ENCODE measurements at regions not wholly inside any gene's neighbourhood (a gene's known extent, or its start where the extent isn't known, plus 50 kb on each side); places are given as distances from the start of the nearest gene placed in this dataset.

DNA sequence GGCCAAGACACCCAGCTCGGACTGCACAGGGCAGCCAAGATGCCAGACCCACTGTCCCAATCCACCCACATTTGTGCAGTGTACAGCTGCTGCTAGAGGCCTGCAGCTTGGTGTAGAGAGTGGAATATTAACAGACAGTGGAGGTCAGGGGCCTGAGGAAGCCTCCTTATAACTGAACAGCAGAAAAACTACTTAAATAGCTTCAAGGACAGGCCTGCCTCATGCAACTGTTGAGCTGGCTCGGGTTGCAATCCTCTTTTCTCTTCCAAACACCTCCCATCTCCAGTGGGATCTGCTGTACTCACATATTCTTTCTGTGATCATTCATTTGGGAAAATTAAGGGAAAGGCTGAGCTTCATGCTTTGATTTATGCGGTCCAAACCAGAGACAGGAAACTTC is 1043.2 kb upstream of the TMEM132C start:
- H3K4me1 ChIP-seq: no peaks in the 10 kb centered on the region
- peaks cover 0 to 8% (median 0%) of the 10 kb centered on the region in 9 donors for H3K27me3 ChIP-seq
- DNase-seq: no peak
- H3K27ac ChIP-seq: no peak overlapping the region
- H3K36me3 ChIP-seq: no peaks in the 10 kb centered on the region
- TF ChIP-seq CTCF (IDR thresholded peaks at IDR 0.05) (no peak), POLR2A (IDR thresholded peaks at IDR 0.05) (no peak)
- WGBS, 4 donors: 48 to 54% (median 53%) methylated on average over 3 of the region's 3 CpGs
- intact Hi-C loops (cut with DNase I): no loop called here
- no peak overlapping the region for H3K4me3 ChIP-seq
- no peaks in the 10 kb centered on the region for H3K9me3 ChIP-seq
- no peak for ATAC-seq

DNA sequence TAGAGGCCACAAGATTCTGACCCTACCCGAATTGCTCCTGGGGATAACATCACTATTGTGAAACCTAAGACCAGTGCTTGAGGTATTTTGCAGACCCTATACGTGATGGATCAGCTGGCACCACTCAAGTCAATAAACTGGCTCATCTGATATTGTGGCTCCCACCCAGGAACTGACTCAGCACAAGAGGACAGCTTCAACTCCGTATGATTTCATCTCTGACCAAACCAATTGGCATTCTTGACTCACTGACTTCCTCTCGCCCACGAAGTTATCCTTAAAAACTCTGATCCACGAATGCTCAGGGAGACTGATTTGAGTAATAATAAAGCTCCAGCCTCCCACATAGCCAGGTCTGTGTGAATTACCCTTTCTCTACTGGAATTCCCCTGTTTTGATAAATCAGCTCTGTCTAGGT is 1036.1 kb upstream of the TMEM132C start:
- Histone ChIP-seq H3K27me3 (peaks cover 0 to 9% (median 0%) of the 10 kb centered on the region in 9 donors), H3K9me3 (no peaks in the 10 kb centered on the region), H3K27ac (no peak overlapping the region), H3K4me3 (no peak overlapping the region), H3K36me3 (no peaks in the 10 kb centered on the region), H3K4me1 (no peaks in the 10 kb centered on the region)
- intact Hi-C loops (cut with DNase I): no loop called here
- 65 to 74% (median 70%) methylated on average over 6 of the region's 6 CpGs for WGBS, 4 donors
- TF ChIP-seq CTCF (IDR thresholded peaks at IDR 0.05) (no peak), POLR2A (IDR thresholded peaks at IDR 0.05) (no peak)
- no peak for DNase-seq
- no peak for ATAC-seq

DNA sequence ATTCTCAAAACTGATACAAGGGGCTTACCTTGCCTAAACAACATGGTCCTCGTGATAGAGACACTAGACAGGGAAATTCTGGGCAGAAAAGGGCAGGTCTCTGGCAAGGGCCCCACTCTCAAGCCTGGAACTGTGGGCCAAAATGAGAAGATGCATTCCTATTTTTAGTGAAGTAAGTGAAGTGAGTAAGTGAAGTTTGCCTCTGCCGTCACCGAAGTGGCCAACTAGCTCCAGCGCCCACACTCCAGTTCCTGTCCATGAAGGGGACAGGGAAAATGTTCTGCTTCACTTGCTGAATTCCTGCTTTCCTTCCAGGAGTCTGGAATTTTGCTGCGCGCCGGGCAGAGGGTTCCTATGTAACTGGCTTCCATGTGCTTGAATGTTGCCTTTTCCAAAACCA is 1035.6 kb upstream of the TMEM132C start:
- no peak for ATAC-seq
- Histone ChIP-seq H3K9me3 (no peaks in the 10 kb centered on the region), H3K4me3 (no peak overlapping the region), H3K36me3 (no peaks in the 10 kb centered on the region), H3K4me1 (no peaks in the 10 kb centered on the region), H3K27ac (no peak overlapping the region), H3K27me3 (peaks cover 0 to 8% (median 0%) of the 10 kb centered on the region in 9 donors)
- 72 to 82% (median 77%) methylated on average over 7 of the region's 7 CpGs for WGBS, 4 donors
- intact Hi-C loops (cut with DNase I): no loop called here
- DNase-seq: no peak
- TF ChIP-seq CTCF (IDR thresholded peaks at IDR 0.05): no peak
- no peak for TF ChIP-seq POLR2A (IDR thresholded peaks at IDR 0.05)

GRCh38 chr12:127233016-127233415 is 1034.0 kb upstream of the TMEM132C start:
- H3K4me3 ChIP-seq: no peak overlapping the region
- WGBS, 4 donors: 47 to 80% (median 61%) methylated on average over 2 of the region's 2 CpGs
- ATAC-seq (no peak), DNase-seq (no peak)
- no peaks in the 10 kb centered on the region for H3K9me3 ChIP-seq
- no peak overlapping the region for H3K27ac ChIP-seq
- no peaks in the 10 kb centered on the region for H3K36me3 ChIP-seq
- TF ChIP-seq POLR2A (IDR thresholded peaks at IDR 0.05): no peak
- TF ChIP-seq CTCF (IDR thresholded peaks at IDR 0.05): no peak
- H3K27me3 ChIP-seq: peaks cover 0 to 4% (median 0%) of the 10 kb centered on the region in 9 donors
- no peaks in the 10 kb centered on the region for H3K4me1 ChIP-seq
- intact Hi-C loops (cut with DNase I): no loop called here

Data from heart left ventricle (tissue), 16 donors.